ENCODE measurements at regions not wholly inside any gene's neighbourhood (a gene's known extent, or its start where the extent isn't known, plus 50 kb on each side); places are given as distances from the start of the nearest gene placed in this dataset.

DNA sequence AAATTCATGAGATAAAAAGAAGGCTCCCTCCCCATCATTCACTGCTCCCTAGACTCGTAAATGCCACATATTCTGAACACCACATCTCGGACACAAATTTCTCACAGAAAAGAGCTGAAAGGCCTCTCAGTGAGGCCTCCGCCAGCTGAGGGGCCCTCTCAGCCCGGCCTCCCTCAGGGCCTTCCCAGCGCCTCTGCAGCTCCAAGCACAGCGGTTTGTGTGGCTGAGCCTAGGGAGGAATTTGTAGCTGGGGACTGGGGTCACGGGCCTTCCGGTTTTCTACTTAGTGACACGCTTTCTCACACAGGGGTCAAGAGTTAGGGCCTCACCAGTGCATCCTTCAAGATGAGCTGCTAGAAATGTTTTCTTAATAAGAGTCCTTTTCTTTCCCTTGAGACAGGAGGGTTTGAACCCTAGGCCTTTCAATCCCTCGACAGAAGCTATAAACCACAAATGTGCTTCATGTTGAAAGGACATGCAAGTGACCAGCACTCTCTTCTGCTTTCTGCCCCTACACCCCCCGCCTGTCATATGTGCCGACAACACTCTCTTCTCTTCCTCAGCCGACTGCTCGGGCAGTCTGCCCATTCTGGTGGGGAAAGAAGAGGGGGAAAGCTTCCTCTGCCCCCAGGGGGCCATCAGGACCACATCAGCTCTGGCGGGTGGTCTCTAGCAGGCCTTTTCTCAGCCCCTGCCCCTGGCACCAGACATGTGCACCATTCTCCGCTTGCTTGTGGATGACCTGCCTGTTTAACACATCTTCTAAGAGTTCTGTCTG lies 104.9 kb downstream of the CHIC2 start:
- DNase-seq (ENCODE audit: low read depth): no peak
- H3K4me3 ChIP-seq (ENCODE audit: low read depth, low read length): no peak overlapping the region
- TF ChIP-seq, protein P1, sequence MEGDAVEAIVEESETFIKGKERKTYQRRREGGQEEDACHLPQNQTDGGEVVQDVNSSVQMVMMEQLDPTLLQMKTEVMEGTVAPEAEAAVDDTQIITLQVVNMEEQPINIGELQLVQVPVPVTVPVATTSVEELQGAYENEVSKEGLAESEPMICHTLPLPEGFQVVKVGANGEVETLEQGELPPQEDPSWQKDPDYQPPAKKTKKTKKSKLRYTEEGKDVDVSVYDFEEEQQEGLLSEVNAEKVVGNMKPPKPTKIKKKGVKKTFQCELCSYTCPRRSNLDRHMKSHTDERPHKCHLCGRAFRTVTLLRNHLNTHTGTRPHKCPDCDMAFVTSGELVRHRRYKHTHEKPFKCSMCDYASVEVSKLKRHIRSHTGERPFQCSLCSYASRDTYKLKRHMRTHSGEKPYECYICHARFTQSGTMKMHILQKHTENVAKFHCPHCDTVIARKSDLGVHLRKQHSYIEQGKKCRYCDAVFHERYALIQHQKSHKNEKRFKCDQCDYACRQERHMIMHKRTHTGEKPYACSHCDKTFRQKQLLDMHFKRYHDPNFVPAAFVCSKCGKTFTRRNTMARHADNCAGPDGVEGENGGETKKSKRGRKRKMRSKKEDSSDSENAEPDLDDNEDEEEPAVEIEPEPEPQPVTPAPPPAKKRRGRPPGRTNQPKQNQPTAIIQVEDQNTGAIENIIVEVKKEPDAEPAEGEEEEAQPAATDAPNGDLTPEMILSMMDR (IDR thresholded peaks at IDR 0.05; ENCODE audit: insufficient read depth, low read depth, low read length, missing control alignments): no peak

DNA sequence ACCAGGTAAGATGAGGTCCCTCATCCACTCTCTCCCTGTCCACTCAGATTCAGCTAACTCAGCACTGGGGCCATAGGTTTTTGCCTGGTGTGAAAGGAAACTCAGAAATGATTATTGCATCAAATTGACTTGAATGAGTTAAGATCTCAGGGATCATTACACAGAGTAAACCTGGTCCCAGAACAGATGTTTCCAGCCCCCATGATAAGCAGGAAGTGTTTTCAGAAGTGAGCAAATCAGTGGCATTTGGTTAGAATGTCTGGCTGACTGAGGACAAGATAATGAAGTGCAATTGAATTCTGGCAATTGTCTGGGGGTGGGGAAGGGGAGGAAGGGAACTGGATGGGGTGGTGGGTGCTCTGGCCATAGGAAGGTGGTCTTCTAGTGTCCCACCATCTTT lies 108.0 kb downstream of the CHIC2 start:
- DNase-seq (ENCODE audit: low read depth): no peak
- H3K4me3 ChIP-seq (ENCODE audit: low read depth, low read length): no peak overlapping the region
- TF ChIP-seq, protein P1 (IDR thresholded peaks at IDR 0.05; ENCODE audit: insufficient read depth, low read depth, low read length, missing control alignments): no peak

DNA sequence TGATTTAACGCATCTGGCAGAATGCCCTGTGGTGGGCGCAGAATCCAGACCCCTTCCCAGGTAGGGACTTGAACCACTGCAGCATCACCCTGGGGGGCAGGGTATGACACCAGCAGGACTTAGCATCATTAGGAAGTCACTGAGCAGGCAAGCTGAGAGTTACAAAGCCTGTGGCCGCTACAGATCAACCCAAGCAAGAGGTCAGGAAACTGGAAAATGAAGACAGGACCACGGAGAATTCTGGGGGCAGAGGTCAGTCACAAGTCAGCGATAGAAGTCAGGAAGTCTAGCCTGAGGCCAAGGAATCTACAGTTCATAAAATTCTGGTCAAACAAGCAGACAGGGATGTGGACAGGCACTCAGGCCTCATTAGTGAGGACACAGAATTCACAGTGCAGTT lies 108.4 kb downstream of the CHIC2 start:
- no peak for DNase-seq (ENCODE audit: low read depth)
- H3K4me3 ChIP-seq (ENCODE audit: low read depth, low read length): no peak overlapping the region
- TF ChIP-seq, protein P1 (IDR thresholded peaks at IDR 0.05; ENCODE audit: insufficient read depth, low read depth, low read length, missing control alignments): no peak

DNA sequence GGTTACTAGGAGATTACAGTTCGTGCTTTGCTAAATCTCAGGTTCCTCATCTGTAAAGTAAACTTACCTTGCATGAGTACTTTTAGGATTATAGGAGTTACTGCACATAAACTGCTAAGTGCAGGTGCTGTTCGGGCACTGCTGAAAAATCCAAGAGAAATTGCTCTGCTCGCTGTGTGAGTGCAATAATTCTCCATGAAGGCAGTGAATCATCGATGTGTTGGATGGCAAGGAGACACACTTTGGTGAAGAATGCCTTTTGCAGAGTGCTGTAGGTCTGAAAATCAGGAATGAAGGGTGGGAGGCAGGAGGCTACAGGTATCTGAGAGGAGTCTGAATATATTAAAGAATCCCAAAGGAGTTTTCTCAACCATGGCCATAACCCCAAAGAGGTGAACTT lies 113.0 kb downstream of the CHIC2 start:
- DNase-seq (ENCODE audit: low read depth): no peak
- no peak overlapping the region for H3K4me3 ChIP-seq (ENCODE audit: low read depth, low read length)
- TF ChIP-seq, protein P1 (IDR thresholded peaks at IDR 0.05; ENCODE audit: insufficient read depth, low read depth, low read length, missing control alignments): no peak

DNA sequence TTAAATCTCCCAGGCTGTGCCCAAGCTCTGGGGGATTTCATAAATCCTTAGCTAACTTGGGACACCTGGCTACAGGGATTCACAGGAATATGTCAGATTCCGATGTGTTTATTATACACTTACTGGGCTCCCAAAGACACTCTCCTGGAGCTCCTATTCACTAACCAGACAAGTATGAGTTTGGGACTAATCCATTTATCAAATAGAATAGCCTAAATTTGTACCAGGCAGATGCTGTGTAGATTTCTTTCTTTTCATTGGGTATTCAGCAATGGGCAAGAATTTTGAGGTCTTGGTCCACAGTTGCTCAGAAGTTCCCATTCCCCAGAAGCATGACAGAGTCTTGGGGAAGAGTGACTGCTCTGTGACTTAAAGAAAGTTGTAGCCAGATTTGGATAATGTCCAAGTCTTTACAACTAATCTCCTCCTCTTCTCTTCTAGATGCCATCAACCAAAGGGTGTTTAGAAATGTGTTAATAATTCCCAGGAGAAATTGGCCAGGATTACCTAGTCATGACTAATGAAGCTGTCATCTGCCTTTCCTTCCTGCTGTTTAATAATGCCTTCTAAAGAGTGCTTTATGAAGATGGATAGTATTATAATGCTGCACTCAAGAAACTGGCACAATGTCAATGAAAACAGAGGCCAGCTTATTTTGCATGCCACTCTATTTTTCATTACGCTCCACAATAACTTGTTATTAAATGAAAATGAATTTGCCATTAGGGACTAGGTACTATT lies 120.9 kb downstream of the CHIC2 start:
- no peak for DNase-seq (ENCODE audit: low read depth)

DNA sequence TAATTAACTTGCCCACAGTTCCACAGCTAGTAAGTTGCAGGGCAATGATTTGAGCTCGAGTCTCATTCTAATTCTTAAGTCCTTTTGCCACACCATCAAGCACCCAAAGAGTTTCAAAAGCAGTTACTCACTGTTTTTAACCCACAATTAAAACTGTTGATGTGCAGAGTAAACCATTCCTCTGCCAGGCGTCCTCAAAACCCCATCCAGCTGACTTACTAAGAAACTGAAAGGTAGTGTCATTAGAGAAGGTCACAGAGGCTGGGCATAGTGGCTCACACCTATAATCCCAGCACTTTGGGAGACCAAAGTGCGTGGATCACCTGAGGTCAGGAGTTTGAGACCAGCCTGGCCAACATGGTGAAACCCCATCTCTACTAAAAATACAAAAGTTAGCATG lies 121.7 kb downstream of the CHIC2 start:
- DNase-seq (ENCODE audit: low read depth): no peak
- no peak overlapping the region for H3K4me3 ChIP-seq (ENCODE audit: low read depth, low read length)
- TF ChIP-seq, protein P1 (IDR thresholded peaks at IDR 0.05; ENCODE audit: insufficient read depth, low read depth, low read length, missing control alignments): no peak

More for the DNA sequence above, 120.9 kb downstream of the CHIC2 start:
- TF ChIP-seq, protein P1 (IDR thresholded peaks at IDR 0.05; ENCODE audit: insufficient read depth, low read depth, low read length, missing control alignments): no peak
- H3K4me3 ChIP-seq (ENCODE audit: low read depth, low read length): no peak overlapping the region

All from GM12865 (cell line).